ENCODE measurements at regions not wholly inside any gene's neighbourhood (a gene's known extent, or its start where the extent isn't known, plus 50 kb on each side); places are given as distances from the start of the nearest gene placed in this dataset.

DNA sequence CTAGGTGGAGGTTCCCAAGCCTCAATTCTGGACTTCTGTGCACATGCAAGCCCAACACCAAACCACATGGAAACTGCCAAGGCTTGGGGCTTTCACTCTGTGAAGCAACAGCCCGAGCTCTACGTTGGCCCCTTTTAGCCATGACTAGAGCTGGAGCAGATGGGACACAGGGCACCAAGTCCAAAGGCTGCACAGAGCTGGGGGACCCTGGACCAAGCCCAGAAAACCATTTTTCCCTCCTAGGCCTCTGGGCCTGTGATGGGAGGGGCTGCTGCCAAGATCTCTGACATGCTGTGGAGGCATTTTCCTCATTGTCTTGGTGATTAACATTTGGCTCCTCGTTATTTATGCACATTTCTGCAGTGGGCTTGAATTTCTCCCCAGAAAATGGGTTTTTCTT is 258.7 kb upstream of the ACTRT1 start:
- no peak overlapping the region for H4K5ac ChIP-seq (ENCODE audit: insufficient read length, low read depth, low read length)
- no peak overlapping the region for H3K27ac Mint-ChIP-seq
- no peaks in the 10 kb centered on the region for H3K27me3 ChIP-seq (ENCODE audit: insufficient read depth, low read length)
- WGBS (ENCODE audit: extremely low coverage, insufficient read length, low lambda C conversion rate): no CpG with 5 or more reads among the region's 3 CpGs
- no peaks in the 10 kb centered on the region for H3K79me2 ChIP-seq (ENCODE audit: insufficient read depth, low read length)
- no peak overlapping the region for H3K23ac ChIP-seq (ENCODE audit: insufficient read length, low read depth, low read length)
- H3K79me1 ChIP-seq (ENCODE audit: insufficient read depth, low read depth, low read length, poor library complexity, severe bottlenecking): no peaks in the 10 kb centered on the region
- H2BK15ac ChIP-seq (ENCODE audit: low read depth, low read length): no peak overlapping the region
- H3K23me2 ChIP-seq (ENCODE audit: insufficient read length, low read depth, low read length, poor library complexity, severe bottlenecking): no peaks in the 10 kb centered on the region
- no peak overlapping the region for H3K4ac ChIP-seq (ENCODE audit: low read depth, low read length)
- no peak overlapping the region for H3K18ac ChIP-seq (ENCODE audit: insufficient read length, low read depth, low read length)
- H3K9ac ChIP-seq (ENCODE audit: extremely low read depth, insufficient read length, low read length): no peak overlapping the region
- no peak overlapping the region for H3K56ac ChIP-seq (ENCODE audit: insufficient read length, low read depth, low read length)
- H4K8ac ChIP-seq (replicated peaks; ENCODE audit: insufficient read length, low read depth, low read length): no peak overlapping the region
- H3K9me3 ChIP-seq (ENCODE audit: control insufficient read depth, low read depth, low read length): peaks cover 16% of the 10 kb centered on the region
- H3K14ac ChIP-seq (ENCODE audit: insufficient read depth, low read length): no peak overlapping the region
- TF ChIP-seq, protein P1, sequence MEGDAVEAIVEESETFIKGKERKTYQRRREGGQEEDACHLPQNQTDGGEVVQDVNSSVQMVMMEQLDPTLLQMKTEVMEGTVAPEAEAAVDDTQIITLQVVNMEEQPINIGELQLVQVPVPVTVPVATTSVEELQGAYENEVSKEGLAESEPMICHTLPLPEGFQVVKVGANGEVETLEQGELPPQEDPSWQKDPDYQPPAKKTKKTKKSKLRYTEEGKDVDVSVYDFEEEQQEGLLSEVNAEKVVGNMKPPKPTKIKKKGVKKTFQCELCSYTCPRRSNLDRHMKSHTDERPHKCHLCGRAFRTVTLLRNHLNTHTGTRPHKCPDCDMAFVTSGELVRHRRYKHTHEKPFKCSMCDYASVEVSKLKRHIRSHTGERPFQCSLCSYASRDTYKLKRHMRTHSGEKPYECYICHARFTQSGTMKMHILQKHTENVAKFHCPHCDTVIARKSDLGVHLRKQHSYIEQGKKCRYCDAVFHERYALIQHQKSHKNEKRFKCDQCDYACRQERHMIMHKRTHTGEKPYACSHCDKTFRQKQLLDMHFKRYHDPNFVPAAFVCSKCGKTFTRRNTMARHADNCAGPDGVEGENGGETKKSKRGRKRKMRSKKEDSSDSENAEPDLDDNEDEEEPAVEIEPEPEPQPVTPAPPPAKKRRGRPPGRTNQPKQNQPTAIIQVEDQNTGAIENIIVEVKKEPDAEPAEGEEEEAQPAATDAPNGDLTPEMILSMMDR (conservative IDR thresholded peaks at IDR 0.05): no peak
- no peaks in the 10 kb centered on the region for H4K20me1 ChIP-seq (ENCODE audit: control insufficient read depth, insufficient read depth, insufficient read length)
- H2BK12ac ChIP-seq (ENCODE audit: insufficient read length, low read depth, low read length): no peak overlapping the region
- H4K91ac ChIP-seq (ENCODE audit: insufficient read length, low read depth, low read length): no peak overlapping the region
- no peaks in the 10 kb centered on the region for H3K4me1 Mint-ChIP-seq
- no peak overlapping the region for H3K4me3 Mint-ChIP-seq
- H3K4me2 ChIP-seq (ENCODE audit: insufficient read depth, insufficient read length, low read length): no peak overlapping the region
- DNase-seq: no peak
- H2AK5ac ChIP-seq (ENCODE audit: insufficient read length, low read length): no peak overlapping the region
- peaks cover 36 to 68% of the 10 kb centered on the region in 2 experiments for H3K9me3 Mint-ChIP-seq
- H2BK120ac ChIP-seq (ENCODE audit: low read depth, low read length, poor library complexity, severe bottlenecking): no peak overlapping the region
- peaks cover 14 to 18% (median 14%) of the 10 kb centered on the region in 3 experiments for H3K36me3 Mint-ChIP-seq (ENCODE audit: insufficient read depth in 1 of 3, low read depth in 3 of 3)
- H2AFZ ChIP-seq (ENCODE audit: low read length): no peak overlapping the region
- H3K27me3 Mint-ChIP-seq (ENCODE audit: low read depth): no peaks in the 10 kb centered on the region
- no peak overlapping the region for H2BK5ac ChIP-seq (ENCODE audit: insufficient read length, low read length)
- H3K4me1 ChIP-seq (ENCODE audit: insufficient read depth, low read length): no peaks in the 10 kb centered on the region
- H2BK20ac ChIP-seq (ENCODE audit: low read depth, low read length, poor library complexity, severe bottlenecking): no peak overlapping the region
- no peak overlapping the region for H3T11ph ChIP-seq (ENCODE audit: low read length)
- no peak overlapping the region for H3K27ac ChIP-seq (ENCODE audit: insufficient read length, low read depth, low read length)

Measured in H9 (cell line).